ENCODE measurements at regions not wholly inside any gene's neighbourhood (a gene's known extent, or its start where the extent isn't known, plus 50 kb on each side); places are given as distances from the start of the nearest gene placed in this dataset.

DNA sequence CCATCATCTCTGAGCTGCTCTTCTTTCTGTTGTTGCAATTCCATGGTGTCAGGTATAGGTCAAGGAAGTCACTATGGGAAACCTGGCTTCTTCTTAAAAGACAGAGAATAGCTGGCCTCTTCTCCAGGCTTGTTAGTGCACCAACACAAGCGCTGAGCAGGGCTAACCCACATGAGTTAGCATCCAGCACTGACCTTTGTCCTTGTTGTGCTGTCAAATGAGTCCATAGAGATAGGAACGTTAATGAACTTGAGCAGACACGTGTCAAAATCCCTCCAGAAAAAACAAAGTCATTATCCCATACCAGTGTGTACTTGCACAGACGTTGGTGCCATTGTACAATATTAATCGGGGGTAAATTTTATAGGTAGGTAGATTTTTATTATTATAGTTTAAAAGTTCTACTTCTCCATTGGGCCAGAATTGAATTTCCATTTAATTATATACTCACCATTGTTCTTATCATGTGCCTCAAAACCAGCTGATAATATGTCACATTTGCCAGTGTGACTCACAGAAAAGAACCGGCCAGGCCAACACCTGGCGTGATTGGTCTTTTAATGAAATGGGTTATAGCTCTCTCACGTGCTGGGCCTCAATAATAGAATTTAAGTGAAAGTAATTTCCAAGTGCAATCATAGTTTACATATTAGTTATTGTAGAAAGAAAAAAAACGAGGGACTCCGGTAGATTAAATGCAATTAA, 468.8 kb upstream of the MGMT start:
- TF ChIP-seq POLR2A (IDR thresholded peaks at IDR 0.05; ENCODE audit: borderline replicate concordance, extremely low read depth, insufficient read depth, insufficient read length) (no peak), ZNF274 (IDR thresholded peaks at IDR 0.05; ENCODE audit: low read depth, low read length) (no peak), ELF1 (IDR thresholded peaks at IDR 0.05; ENCODE audit: borderline replicate concordance, low read depth) (no peak), JUND (IDR thresholded peaks at IDR 0.05) (no peak), EGR1 (IDR thresholded peaks at IDR 0.05; ENCODE audit: low read depth) (no peak)
- TF ChIP-seq, protein P1, sequence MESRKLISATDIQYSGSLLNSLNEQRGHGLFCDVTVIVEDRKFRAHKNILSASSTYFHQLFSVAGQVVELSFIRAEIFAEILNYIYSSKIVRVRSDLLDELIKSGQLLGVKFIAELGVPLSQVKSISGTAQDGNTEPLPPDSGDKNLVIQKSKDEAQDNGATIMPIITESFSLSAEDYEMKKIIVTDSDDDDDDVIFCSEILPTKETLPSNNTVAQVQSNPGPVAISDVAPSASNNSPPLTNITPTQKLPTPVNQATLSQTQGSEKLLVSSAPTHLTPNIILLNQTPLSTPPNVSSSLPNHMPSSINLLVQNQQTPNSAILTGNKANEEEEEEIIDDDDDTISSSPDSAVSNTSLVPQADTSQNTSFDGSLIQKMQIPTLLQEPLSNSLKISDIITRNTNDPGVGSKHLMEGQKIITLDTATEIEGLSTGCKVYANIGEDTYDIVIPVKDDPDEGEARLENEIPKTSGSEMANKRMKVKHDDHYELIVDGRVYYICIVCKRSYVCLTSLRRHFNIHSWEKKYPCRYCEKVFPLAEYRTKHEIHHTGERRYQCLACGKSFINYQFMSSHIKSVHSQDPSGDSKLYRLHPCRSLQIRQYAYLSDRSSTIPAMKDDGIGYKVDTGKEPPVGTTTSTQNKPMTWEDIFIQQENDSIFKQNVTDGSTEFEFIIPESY (IDR thresholded peaks at IDR 0.05; ENCODE audit: extremely low read depth, insufficient replicate concordance, low read length) = no peak
- ATAC-seq (no peak), DNase-seq (ENCODE audit: low read depth, low spot score) (no peak)
- Histone ChIP-seq H3K4me1 (ENCODE audit: control insufficient read depth in 1 of 2, insufficient read depth in 2 of 2, low read length in 2 of 2) (no peaks in the 10 kb centered on the region), H4K20me1 (ENCODE audit: insufficient read depth) (no peaks in the 10 kb centered on the region), H3K4me3 (replicated peaks in 1 of 2; ENCODE audit: low read depth in 1 of 2, low read length in 2 of 2) (no peak overlapping the region), H3K9me3 (ENCODE audit: control insufficient read depth in 1 of 2, insufficient read depth in 1 of 2, low read depth in 1 of 2, low read length in 2 of 2) (peaks cover 0 to 4% of the 10 kb centered on the region in 2 experiments; a peak in 1 of 4 replicates), H3K9me2 (ENCODE audit: insufficient read depth) (no peaks in the 10 kb centered on the region), H3K9ac (ENCODE audit: low read length) (no peak overlapping the region), H3K79me2 (ENCODE audit: insufficient read depth, low read length) (no peaks in the 10 kb centered on the region), H3K27me3 (ENCODE audit: insufficient read depth, low read length) (peaks cover 7% of the 10 kb centered on the region; the same call in 1 of the 2 replicates), H3K27ac (ENCODE audit: low read depth, low read length) (no peak overlapping the region), H3K4me2 (ENCODE audit: low read length) (no peak overlapping the region), H3K36me3 (ENCODE audit: control insufficient read depth in 1 of 2, insufficient read depth in 2 of 2, low read length in 2 of 2) (no peaks in the 10 kb centered on the region), H2AFZ (ENCODE audit: low read depth, low read length, poor library complexity, severe bottlenecking) (no peak overlapping the region)
- ChIA-PET RAD21 (ENCODE audit: low non-redundant PET in 1 of 2, low total read pairs in 2 of 2, uncharacterized antibody in 2 of 2, unreplicated experiment in 2 of 2) (no interaction called here), CTCF (no interaction called here), POLR2A (no interaction called here)
- BruUV-seq (replicated peaks) = no TSS peak
- intact Hi-C loops (cut with micrococcal nuclease) = no loop called here

DNA sequence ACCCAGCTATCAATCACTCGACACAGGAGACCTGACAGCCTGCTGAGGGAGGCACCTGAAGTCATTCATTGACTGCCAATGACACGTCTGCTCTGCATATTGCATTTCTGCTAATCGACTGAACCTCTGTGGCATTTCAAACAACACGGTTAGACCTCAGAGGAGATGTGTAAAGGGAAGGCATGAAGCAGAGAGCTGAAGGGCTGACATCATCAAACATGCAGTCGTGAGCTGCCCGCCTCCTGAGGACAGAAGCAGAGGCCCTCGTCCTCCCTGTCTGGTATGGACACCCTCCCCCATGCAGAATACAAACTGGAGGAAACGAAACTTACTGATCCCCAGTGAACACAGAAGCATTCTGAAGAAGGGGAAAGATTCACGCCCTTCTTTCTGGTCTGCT, 462.6 kb upstream of the MGMT start:
- intact Hi-C loops (cut with micrococcal nuclease) = no loop called here
- TF ChIP-seq CEBPB (IDR thresholded peaks at IDR 0.05; ENCODE audit: low read depth) (no peak), TCF7L2 (IDR thresholded peaks at IDR 0.05; ENCODE audit: borderline replicate concordance, extremely low read depth, insufficient read depth, insufficient read length) (no peak), EGR1 (IDR thresholded peaks at IDR 0.05; ENCODE audit: low read depth) (no peak), ZNF274 (IDR thresholded peaks at IDR 0.05; ENCODE audit: low read depth, low read length) (no peak), SRF (IDR thresholded peaks at IDR 0.05; ENCODE audit: low read depth) (no peak), YY1 (IDR thresholded peaks at IDR 0.05; ENCODE audit: extremely low read depth, insufficient replicate concordance, low read depth, low read length) (no peak)
- TF ChIP-seq, protein P2, sequence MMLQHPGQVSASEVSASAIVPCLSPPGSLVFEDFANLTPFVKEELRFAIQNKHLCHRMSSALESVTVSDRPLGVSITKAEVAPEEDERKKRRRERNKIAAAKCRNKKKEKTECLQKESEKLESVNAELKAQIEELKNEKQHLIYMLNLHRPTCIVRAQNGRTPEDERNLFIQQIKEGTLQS (IDR thresholded peaks at IDR 0.05) = no peak
- Histone ChIP-seq H3K4me2 (ENCODE audit: low read length) (no peak overlapping the region), H4K20me1 (ENCODE audit: insufficient read depth) (no peaks in the 10 kb centered on the region), H3K4me3 (replicated peaks in 1 of 2; ENCODE audit: low read depth in 1 of 2, low read length in 2 of 2) (no peak overlapping the region), H3K36me3 (ENCODE audit: control insufficient read depth in 1 of 2, insufficient read depth in 2 of 2, low read length in 2 of 2) (no peaks in the 10 kb centered on the region), H3K27ac (ENCODE audit: low read depth, low read length) (no peak overlapping the region), H3K9me3 (ENCODE audit: control insufficient read depth in 1 of 2, insufficient read depth in 1 of 2, low read depth in 1 of 2, low read length in 2 of 2) (peaks cover 0 to 4% of the 10 kb centered on the region in 2 experiments; a peak in 2 of 4 replicates), H3K79me2 (ENCODE audit: insufficient read depth, low read length) (no peaks in the 10 kb centered on the region), H3K27me3 (ENCODE audit: insufficient read depth, low read length) (no peaks in the 10 kb centered on the region), H3K4me1 (ENCODE audit: control insufficient read depth in 1 of 2, insufficient read depth in 2 of 2, low read length in 2 of 2) (no peaks in the 10 kb centered on the region), H3K9ac (ENCODE audit: low read length) (no peak overlapping the region), H3K9me2 (ENCODE audit: insufficient read depth) (no peaks in the 10 kb centered on the region), H2AFZ (ENCODE audit: low read depth, low read length, poor library complexity, severe bottlenecking) (no peak overlapping the region)
- POLR2A ChIA-PET = no interaction called here
- CTCF ChIA-PET = no interaction called here
- RAD21 ChIA-PET (ENCODE audit: low non-redundant PET in 1 of 2, low total read pairs in 2 of 2, uncharacterized antibody in 2 of 2, unreplicated experiment in 2 of 2) = no interaction called here
- BruUV-seq (replicated peaks) = no TSS peak
- ATAC-seq (no peak), DNase-seq (ENCODE audit: low read depth, low spot score) (no peak)
